ENCODE measurements at regions not wholly inside any gene's neighbourhood (a gene's known extent, or its start where the extent isn't known, plus 50 kb on each side); places are given as distances from the start of the nearest gene placed in this dataset.

GRCh38 chr11:88404932-88405710, 67.6 kb upstream of the CTSC start:
- DNase-seq (ENCODE audit: low read depth) = no peak

DNA sequence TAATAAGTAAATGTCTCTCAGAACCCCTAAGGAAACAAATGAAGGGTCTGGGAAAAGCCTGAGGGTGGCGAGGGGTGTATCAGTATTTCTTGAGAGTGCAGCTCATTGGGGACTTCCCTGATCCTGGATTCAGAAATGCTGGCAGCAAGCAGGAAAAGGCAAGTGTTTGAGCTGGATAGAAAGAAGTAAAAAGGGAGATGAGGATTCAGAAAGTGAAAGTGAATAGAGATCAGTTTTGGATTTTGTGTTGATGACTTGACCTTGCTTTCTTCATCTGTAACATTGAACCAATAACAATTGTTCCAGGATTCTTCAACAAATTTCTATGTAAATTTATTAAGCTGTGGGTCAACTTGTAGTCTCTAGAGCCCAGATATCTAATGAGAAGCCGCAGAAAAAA, 66.9 kb upstream of the CTSC start:
- no peak for DNase-seq (ENCODE audit: low read depth)

DNA sequence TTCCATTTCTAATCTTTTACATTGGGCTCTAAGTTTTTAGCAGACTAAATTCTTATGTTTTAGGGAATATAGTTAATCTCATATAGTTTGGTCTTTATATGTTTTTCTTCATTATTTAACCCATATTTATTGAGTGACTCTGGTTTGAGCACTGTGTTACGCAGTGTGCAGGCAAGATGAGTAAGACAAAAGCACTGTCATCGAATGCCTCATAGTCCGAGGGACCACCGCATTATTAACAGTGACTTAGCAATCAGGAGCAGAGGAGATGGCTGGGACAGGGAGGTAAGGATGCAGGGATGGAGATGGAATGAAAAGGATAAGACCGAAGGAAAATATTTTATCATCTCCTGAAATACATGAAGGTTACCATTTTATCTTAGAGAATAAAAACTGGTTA, 65.2 kb upstream of the CTSC start:
- no peak for DNase-seq (ENCODE audit: low read depth)

DNA sequence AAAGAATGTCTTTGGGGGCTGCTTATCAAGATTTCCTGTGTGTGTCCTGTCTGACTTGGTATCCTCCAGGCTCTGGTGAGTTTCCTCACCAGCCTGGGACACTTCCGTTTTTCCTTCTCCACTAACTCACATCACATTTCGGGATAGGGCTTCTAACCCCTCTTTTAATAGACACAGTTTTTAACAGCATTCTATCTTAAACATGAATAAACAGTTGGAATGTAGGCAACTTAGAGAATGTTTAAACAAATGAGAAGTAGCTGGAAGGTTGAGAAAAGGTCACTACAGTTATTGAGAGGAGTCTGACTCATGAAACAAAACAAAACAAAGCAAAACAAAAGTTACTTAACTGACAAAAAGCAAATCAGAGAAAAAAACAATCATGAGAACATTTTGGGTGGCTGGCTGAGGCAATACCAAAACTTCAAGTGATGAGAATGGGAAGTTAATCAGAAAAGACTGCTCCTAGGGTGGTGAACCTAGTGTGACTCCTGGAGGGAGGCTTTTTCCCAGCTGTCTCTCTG, 64.7 kb upstream of the CTSC start:
- peak; percentile 58 for DNase-seq (ENCODE audit: low read depth)

DNA sequence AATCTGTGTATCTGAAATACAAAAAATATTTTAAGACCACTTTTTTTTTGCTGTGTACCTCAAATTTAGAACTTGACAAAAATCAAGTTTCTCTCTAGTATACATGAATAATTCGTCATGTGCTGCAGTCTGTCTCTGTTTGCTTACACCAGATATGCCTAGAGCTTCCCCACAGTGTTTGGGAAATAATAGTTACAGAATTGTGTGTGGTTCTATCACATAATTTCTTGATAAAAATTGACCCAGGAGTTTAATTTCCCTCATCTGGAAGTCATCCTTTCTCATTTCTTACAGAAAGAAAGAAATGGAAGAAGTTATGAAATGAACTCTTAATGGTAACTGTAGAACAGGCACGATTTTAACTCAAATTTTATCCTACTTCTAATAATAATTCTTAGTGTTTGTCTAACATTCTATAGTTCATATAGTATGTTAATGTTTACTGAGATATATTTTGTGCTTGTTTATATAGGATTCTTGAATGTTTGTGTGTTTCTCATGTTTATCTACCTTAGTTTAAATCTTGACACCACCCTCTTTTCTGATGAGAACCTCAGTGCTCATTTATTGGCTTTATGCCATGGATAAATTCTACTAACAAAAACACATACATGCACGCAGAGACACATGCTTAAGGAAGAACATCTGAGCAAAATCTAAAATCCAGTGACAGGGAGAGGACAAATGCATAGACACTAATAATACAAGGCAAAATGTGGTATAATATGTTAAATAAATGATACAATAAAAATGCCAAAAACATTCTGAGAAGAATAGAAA, 61.4 kb upstream of the CTSC start:
- no peak for DNase-seq (ENCODE audit: low read depth)

GRCh38 chr11:88398372-88398771, 60.8 kb upstream of the CTSC start:
- peak; percentile 77 for DNase-seq (ENCODE audit: low read depth)

- no peak for DNase-seq (ENCODE audit: low read depth)
These were observed 52.7 kb upstream of the CTSC start for GRCh38 chr11:88390254-88390653.

DNA sequence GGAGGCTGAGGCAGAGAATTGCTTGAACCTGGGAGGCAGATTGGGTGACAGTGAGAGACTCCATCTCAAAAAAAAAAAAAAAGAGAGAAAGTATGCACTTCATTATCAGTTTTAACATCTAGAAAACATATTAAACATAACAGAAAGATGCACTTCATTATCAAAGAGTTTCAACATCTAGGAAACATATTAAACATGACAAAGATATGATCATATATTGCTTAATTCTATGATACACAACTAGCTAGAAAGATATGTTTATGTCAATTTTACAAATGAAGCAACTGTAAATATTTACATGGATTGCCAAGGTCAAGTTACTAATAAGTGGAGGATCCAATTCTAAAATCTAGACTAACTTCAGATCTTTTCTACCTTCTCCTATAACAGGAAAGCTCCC, 50.4 kb upstream of the CTSC start:
- no peak for DNase-seq (ENCODE audit: low read depth)
